ENCODE measurements at regions not wholly inside any gene's neighbourhood (a gene's known extent, or its start where the extent isn't known, plus 50 kb on each side); places are given as distances from the start of the nearest gene placed in this dataset.

- H3K4me1 Mint-ChIP-seq (ENCODE audit: unreplicated experiment) = peaks cover 33% of the 10 kb centered on the region
- H3K27me3 Mint-ChIP-seq (ENCODE audit: unreplicated experiment) = no peaks in the 10 kb centered on the region
- H3K9me3 Mint-ChIP-seq (ENCODE audit: unreplicated experiment) = no peaks in the 10 kb centered on the region
- TF ChIP-seq CTCF (IDR thresholded peaks at IDR 0.05) = no peak
- H3K27ac Mint-ChIP-seq (ENCODE audit: unreplicated experiment) = peak overlapping the region; percentile 35
- no peak overlapping the region for H3K4me3 Mint-ChIP-seq (ENCODE audit: unreplicated experiment)
- no peaks in the 10 kb centered on the region for H3K36me3 Mint-ChIP-seq (ENCODE audit: unreplicated experiment)
- DNase-seq (ENCODE audit: extremely low spot score, unreplicated experiment) = no peak
Measured at GRCh38 chr1:234731569-234732085, 121.6 kb upstream of the IRF2BP2 start.

GRCh38 chr1:234730770-234731568 is 121.0 kb upstream of the IRF2BP2 start:
- no peak overlapping the region for H3K4me3 Mint-ChIP-seq (ENCODE audit: unreplicated experiment)
- peak overlapping the region; percentile 35 for H3K27ac Mint-ChIP-seq (ENCODE audit: unreplicated experiment)
- H3K36me3 Mint-ChIP-seq (ENCODE audit: unreplicated experiment) = no peaks in the 10 kb centered on the region
- no peaks in the 10 kb centered on the region for H3K27me3 Mint-ChIP-seq (ENCODE audit: unreplicated experiment)
- DNase-seq (ENCODE audit: extremely low spot score, unreplicated experiment) = no peak
- no peak for TF ChIP-seq CTCF (IDR thresholded peaks at IDR 0.05)
- no peaks in the 10 kb centered on the region for H3K9me3 Mint-ChIP-seq (ENCODE audit: unreplicated experiment)
- peaks cover 40% of the 10 kb centered on the region for H3K4me1 Mint-ChIP-seq (ENCODE audit: unreplicated experiment)

- no peaks in the 10 kb centered on the region for H3K9me3 Mint-ChIP-seq (ENCODE audit: unreplicated experiment)
- H3K4me3 Mint-ChIP-seq (ENCODE audit: unreplicated experiment) = no peak overlapping the region
- peaks cover 46% of the 10 kb centered on the region for H3K4me1 Mint-ChIP-seq (ENCODE audit: unreplicated experiment)
- DNase-seq (ENCODE audit: extremely low spot score, unreplicated experiment) = no peak
- H3K36me3 Mint-ChIP-seq (ENCODE audit: unreplicated experiment) = no peaks in the 10 kb centered on the region
- TF ChIP-seq CTCF (IDR thresholded peaks at IDR 0.05) = no peak
- H3K27ac Mint-ChIP-seq (ENCODE audit: unreplicated experiment) = no peak overlapping the region
- no peaks in the 10 kb centered on the region for H3K27me3 Mint-ChIP-seq (ENCODE audit: unreplicated experiment)
Measured at GRCh38 chr1:234730475-234730769, 120.4 kb upstream of the IRF2BP2 start.

- TF ChIP-seq CTCF (IDR thresholded peaks at IDR 0.05) = no peak
- H3K9me3 Mint-ChIP-seq (ENCODE audit: unreplicated experiment) = no peaks in the 10 kb centered on the region
- no peak overlapping the region for H3K27ac Mint-ChIP-seq (ENCODE audit: unreplicated experiment)
- H3K27me3 Mint-ChIP-seq (ENCODE audit: unreplicated experiment) = no peaks in the 10 kb centered on the region
- no peak overlapping the region for H3K4me3 Mint-ChIP-seq (ENCODE audit: unreplicated experiment)
- H3K36me3 Mint-ChIP-seq (ENCODE audit: unreplicated experiment) = no peaks in the 10 kb centered on the region
- DNase-seq (ENCODE audit: extremely low spot score, unreplicated experiment) = no peak
- peaks cover 52% of the 10 kb centered on the region for H3K4me1 Mint-ChIP-seq (ENCODE audit: unreplicated experiment)
Measured at GRCh38 chr1:234729561-234730474, 119.8 kb upstream of the IRF2BP2 start.

- no peaks in the 10 kb centered on the region for H3K27me3 Mint-ChIP-seq (ENCODE audit: unreplicated experiment)
- peaks cover 60% of the 10 kb centered on the region for H3K4me1 Mint-ChIP-seq (ENCODE audit: unreplicated experiment)
- H3K27ac Mint-ChIP-seq (ENCODE audit: unreplicated experiment) = peak overlapping the region; percentile 100
- no peak for DNase-seq (ENCODE audit: extremely low spot score, unreplicated experiment)
- H3K9me3 Mint-ChIP-seq (ENCODE audit: unreplicated experiment) = no peaks in the 10 kb centered on the region
- H3K36me3 Mint-ChIP-seq (ENCODE audit: unreplicated experiment) = no peaks in the 10 kb centered on the region
- TF ChIP-seq CTCF (IDR thresholded peaks at IDR 0.05) = no peak
- H3K4me3 Mint-ChIP-seq (ENCODE audit: unreplicated experiment) = no peak overlapping the region
Measured at GRCh38 chr1:234728740-234729139, 118.8 kb upstream of the IRF2BP2 start.

Measured in osteocyte (in vitro differentiated cells).